Thymus (tissue), 11 donors: ENCODE measurements at regions not wholly inside any gene's neighbourhood (a gene's known extent, or its start where the extent isn't known, plus 50 kb on each side); places are given as distances from the start of the nearest gene placed in this dataset.

Source experiments
- DNase-seq, 9 donors: peaks; one replicate each; pipeline ENCODE4 v3.0.0-alpha.2; 2013; ENCODE audit warnings: low spot score in 9 of 9, low read depth in 6 of 9, missing footprints in 1 of 9
- H3K27ac ChIP-seq, 2 donors: one replicate each; pipeline ENCODE4 v1.5.1; 2013; ENCODE audit warnings: control low read depth in 1 of 2, low read depth in 1 of 2, low read length in 1 of 2, mild to moderate bottlenecking in 1 of 2, moderate library complexity in 1 of 2
- H3K27me3 ChIP-seq, 2 donors: one replicate each; pipeline ENCODE4 v1.5.1; 2013; ENCODE audit warnings: low read length in 1 of 2; ENCODE audit not compliant: control insufficient read depth in 2 of 2, insufficient read depth in 1 of 2
- H3K36me3 ChIP-seq, 2 donors: one replicate each; pipeline ENCODE4 v1.5.1; 2013; ENCODE audit warnings: low read length in 1 of 2, mild to moderate bottlenecking in 1 of 2, moderate library complexity in 1 of 2; ENCODE audit not compliant: control insufficient read depth in 2 of 2, insufficient read depth in 2 of 2
- H3K4me1 ChIP-seq, 2 donors: one replicate each; pipeline ENCODE4 v1.5.1; 2013; ENCODE audit warnings: low read length in 2 of 2; ENCODE audit not compliant: control insufficient read depth in 2 of 2, insufficient read depth in 2 of 2
- H3K4me3 ChIP-seq, 2 donors: one replicate each; pipeline ENCODE4 v1.5.1; 2013; ENCODE audit warnings: low read length in 2 of 2, control low read depth in 1 of 2, mild to moderate bottlenecking in 1 of 2
- H3K9me3 ChIP-seq, 2 donors: one replicate each; pipeline ENCODE4 v1.5.1; 2013; ENCODE audit warnings: low read length in 1 of 2, mild to moderate bottlenecking in 1 of 2; ENCODE audit not compliant: control insufficient read depth in 2 of 2, insufficient read depth in 1 of 2
- WGBS: extraction: QIAGEN DNeasy Blood & Tissue Kit; methylation state at CpG from one replicate; pipeline ENCODE4 v1.1.7; 2013; 5-methylcytosine and 5-hydroxymethylcytosine counted together
- donor health status: healthy.

- no peak overlapping the region for H3K4me3 ChIP-seq
- H3K27me3 ChIP-seq, result no peaks in the 10 kb centered on the region
- 86% methylated on average over 3 of the region's 3 CpGs for WGBS
- DNase-seq, result no peak
- H3K27ac ChIP-seq, result no peak overlapping the region
- H3K36me3 ChIP-seq, result no peaks in the 10 kb centered on the region
- peaks cover 0 to 5% of the 10 kb centered on the region in 2 donors for H3K9me3 ChIP-seq
- no peaks in the 10 kb centered on the region for H3K4me1 ChIP-seq
Observed at GRCh38 chr5:113770648-113771047, 257.2 kb downstream of the YTHDC2 start.

GRCh38 chr5:113771483-113771882 lies 258.0 kb downstream of the YTHDC2 start:
- 74% methylated on average over 2 of the region's 2 CpGs for WGBS
- peaks cover 0 to 5% of the 10 kb centered on the region in 2 donors for H3K9me3 ChIP-seq
- no peaks in the 10 kb centered on the region for H3K36me3 ChIP-seq
- H3K27me3 ChIP-seq, result no peaks in the 10 kb centered on the region
- H3K4me1 ChIP-seq, result no peaks in the 10 kb centered on the region
- no peak overlapping the region for H3K27ac ChIP-seq
- no peak overlapping the region for H3K4me3 ChIP-seq
- DNase-seq, result no peak

GRCh38 chr5:113776168-113776567 lies 262.7 kb downstream of the YTHDC2 start:
- 89% methylated on average over 5 of the region's 5 CpGs for WGBS
- DNase-seq, result no peak
- no peaks in the 10 kb centered on the region for H3K27me3 ChIP-seq
- no peaks in the 10 kb centered on the region for H3K9me3 ChIP-seq
- no peak overlapping the region for H3K4me3 ChIP-seq
- no peaks in the 10 kb centered on the region for H3K36me3 ChIP-seq
- no peak overlapping the region for H3K27ac ChIP-seq
- no peaks in the 10 kb centered on the region for H3K4me1 ChIP-seq

GRCh38 chr5:113776832-113777525 lies 263.5 kb downstream of the YTHDC2 start:
- no peak for DNase-seq
- Histone ChIP-seq H3K27me3 (no peaks in the 10 kb centered on the region), H3K27ac (no peak overlapping the region), H3K4me3 (no peak overlapping the region), H3K4me1 (no peaks in the 10 kb centered on the region), H3K9me3 (no peaks in the 10 kb centered on the region), H3K36me3 (no peaks in the 10 kb centered on the region)
- WGBS, result 89% methylated on average over 5 of the region's 5 CpGs

GRCh38 chr5:113778147-113778546 lies 264.7 kb downstream of the YTHDC2 start:
- DNase-seq, result no peak
- WGBS, result 85% methylated on average over 4 of the region's 4 CpGs
- Histone ChIP-seq H3K4me1 (no peaks in the 10 kb centered on the region), H3K4me3 (no peak overlapping the region), H3K27me3 (no peaks in the 10 kb centered on the region), H3K9me3 (no peaks in the 10 kb centered on the region), H3K36me3 (no peaks in the 10 kb centered on the region), H3K27ac (no peak overlapping the region)

GRCh38 chr5:113788141-113788655 lies 274.7 kb downstream of the YTHDC2 start:
- Histone ChIP-seq H3K27me3 (no peaks in the 10 kb centered on the region), H3K4me1 (no peaks in the 10 kb centered on the region), H3K27ac (no peak overlapping the region), H3K9me3 (no peaks in the 10 kb centered on the region), H3K4me3 (no peak overlapping the region), H3K36me3 (no peaks in the 10 kb centered on the region)
- 34% methylated on average over 5 of the region's 5 CpGs for WGBS
- DNase-seq, result no peak

- no peak overlapping the region for H3K27ac ChIP-seq
- H3K9me3 ChIP-seq, result no peaks in the 10 kb centered on the region
- H3K4me3 ChIP-seq, result no peak overlapping the region
- 85% methylated on average over 3 of the region's 3 CpGs for WGBS
- no peaks in the 10 kb centered on the region for H3K27me3 ChIP-seq
- H3K36me3 ChIP-seq, result no peaks in the 10 kb centered on the region
- DNase-seq, result no peak
- H3K4me1 ChIP-seq, result no peaks in the 10 kb centered on the region
Observed at GRCh38 chr5:113789769-113790168, 276.3 kb downstream of the YTHDC2 start.

GRCh38 chr5:113792806-113793205 lies 279.3 kb downstream of the YTHDC2 start:
- WGBS, result 91% methylated on average over 4 of the region's 4 CpGs

GRCh38 chr5:113794981-113795380 lies 281.5 kb downstream of the YTHDC2 start:
- Histone ChIP-seq H3K4me3 (no peak overlapping the region), H3K27ac (no peak overlapping the region), H3K9me3 (no peaks in the 10 kb centered on the region), H3K27me3 (no peaks in the 10 kb centered on the region), H3K4me1 (no peaks in the 10 kb centered on the region), H3K36me3 (no peaks in the 10 kb centered on the region)
- no peak for DNase-seq
- 94% methylated on average over 1 of the region's 1 CpG for WGBS

More at GRCh38 chr5:113792806-113793205, 279.3 kb downstream of the YTHDC2 start:
- DNase-seq, result no peak
- Histone ChIP-seq H3K27me3 (no peaks in the 10 kb centered on the region), H3K27ac (no peak overlapping the region), H3K4me1 (no peaks in the 10 kb centered on the region), H3K36me3 (no peaks in the 10 kb centered on the region), H3K4me3 (no peak overlapping the region), H3K9me3 (no peaks in the 10 kb centered on the region)
